ENCODE measurements at regions not wholly inside any gene's neighbourhood (a gene's known extent, or its start where the extent isn't known, plus 50 kb on each side); places are given as distances from the start of the nearest gene placed in this dataset.
"Not testable (repeated sequence)": the region's sequence is repeated elsewhere in the genome, so short reads cannot be mapped to it uniquely, and the experiment has no call there.

- TF ChIP-seq NCOA6 (IDR thresholded peaks at IDR 0.05), result no peak
- intact Hi-C loops (cut with micrococcal nuclease) (no loop called here), in situ Hi-C loops (cut with MboI) (no loop called here)
- H3K79me2 ChIP-seq (ENCODE audit: control insufficient read depth, insufficient read depth, low read length), result peaks cover 56% of the 10 kb centered on the region
- ChIA-PET CTCF (ENCODE audit: low intra/inter-chr PET ratio) (no interaction called here), POLR2A (interaction anchor here (0.9 to 1.2 kb wide), 3 partner anchors 9 to 16 kb away, joined by 3 to 4 read pairs (median 3); no protein-coding TSS in a partner anchor)
- H3K4me2 ChIP-seq (ENCODE audit: insufficient read depth, low read length), result no peak overlapping the region
- no peak overlapping the region for H3K9ac ChIP-seq (ENCODE audit: insufficient read depth in 1 of 2, low read depth in 2 of 2, low read length in 2 of 2)
- no peak overlapping the region for H3K4me3 ChIP-seq
- no peaks in the 10 kb centered on the region; the same call in 1 of the 2 replicates for H3K9me3 ChIP-seq (replicated peaks; ENCODE audit: control insufficient read depth, insufficient read depth, low read depth, low read length)
- H3K27ac ChIP-seq (ENCODE audit: extremely low read depth, low read depth, low read length), result no peak overlapping the region
- no peak for DNase-seq (ENCODE audit: extremely low read depth in 1 of 4, low spot score in 3 of 4)
- H3K4me1 ChIP-seq (replicated peaks in 1 of 2; ENCODE audit: control insufficient read depth in 2 of 2, insufficient read depth in 2 of 2, low read length in 2 of 2), result peaks cover 0 to 5% of the 10 kb centered on the region in 2 experiments; a peak in 2 of 5 replicates
- 90% methylated on average over 10 of the region's 10 CpGs for whole genome bisulfite sequencing (ENCODE audit: insufficient coverage, low coverage, missing lambda C conversion rate)
- no peak overlapping the region for H2AFZ ChIP-seq (ENCODE audit: low read depth, low read length)
- BruUV-seq (replicated peaks), result no TSS peak
- H3K36me3 ChIP-seq (ENCODE audit: control insufficient read depth, insufficient read depth, low read length), result no peaks in the 10 kb centered on the region; the same call in 2 of the 3 replicates
- FAIRE-seq, result no peak
- ATAC-seq, result no peak
- H4K20me1 ChIP-seq (replicated peaks; ENCODE audit: control insufficient read depth, insufficient read depth, low read length), result no peaks in the 10 kb centered on the region
- no peaks in the 10 kb centered on the region for H3K27me3 ChIP-seq (ENCODE audit: control insufficient read depth in 2 of 2, insufficient read depth in 2 of 2, low read length in 2 of 2)
- H3K9me1 ChIP-seq (ENCODE audit: control insufficient read depth, insufficient read depth, low read length), result no peaks in the 10 kb centered on the region
Observed at GRCh38 chr17:77341069-77341541, 200.3 kb downstream of the SEC14L1 start.

GRCh38 chr17:77342656-77342990 lies 201.9 kb downstream of the SEC14L1 start:
- H3K9me3 ChIP-seq (replicated peaks; ENCODE audit: control insufficient read depth, insufficient read depth, low read depth, low read length); H3K9ac ChIP-seq (ENCODE audit: insufficient read depth in 1 of 2, low read depth in 2 of 2, low read length in 2 of 2); FAIRE-seq; intact Hi-C loops (cut with micrococcal nuclease); H4K20me1 ChIP-seq (replicated peaks; ENCODE audit: control insufficient read depth, insufficient read depth, low read length); H3K4me3 ChIP-seq; H3K36me3 ChIP-seq (ENCODE audit: control insufficient read depth, insufficient read depth, low read length); H2AFZ ChIP-seq (ENCODE audit: low read depth, low read length); DNase-seq (ENCODE audit: extremely low read depth in 1 of 4, low spot score in 3 of 4); H3K4me1 ChIP-seq (replicated peaks in 1 of 2; ENCODE audit: control insufficient read depth in 2 of 2, insufficient read depth in 2 of 2, low read length in 2 of 2); CTCF ChIA-PET (ENCODE audit: low intra/inter-chr PET ratio); BruUV-seq (replicated peaks); H3K9me1 ChIP-seq (ENCODE audit: control insufficient read depth, insufficient read depth, low read length); H3K27me3 ChIP-seq (ENCODE audit: control insufficient read depth in 2 of 2, insufficient read depth in 2 of 2, low read length in 2 of 2); in situ Hi-C loops (cut with MboI); ATAC-seq: not testable (repeated sequence)
- TF ChIP-seq ETV5 (CRISPR knock-in tag; IDR thresholded peaks at IDR 0.05; ENCODE audit: low read depth) (peak; percentile 64; the same call in 1 of the 2 replicates), GATA2 (CRISPR knock-in tag; IDR thresholded peaks at IDR 0.05) (0 out of 2 replicates have a peak, but pooled peaks have one; percentile 12)
- WGBS (ENCODE audit: insufficient coverage, low coverage, missing lambda C conversion rate), result 90% methylated on average over 8 of the region's 8 CpGs
- POLR2A ChIA-PET, result interaction anchor here (0.6 to 0.8 kb wide), 4 partner anchors 17 to 57 kb away, joined by 3 read pairs; no protein-coding TSS in a partner anchor
- peaks cover 49% of the 10 kb centered on the region for H3K79me2 ChIP-seq (ENCODE audit: control insufficient read depth, insufficient read depth, low read length)
- peak overlapping the region; percentile 3; the same call in 1 of the 2 replicates for H3K4me2 ChIP-seq (ENCODE audit: insufficient read depth, low read length)
- peak overlapping the region; percentile 59; the same call in 1 of the 3 replicates for H3K27ac ChIP-seq (ENCODE audit: extremely low read depth, low read depth, low read length)
